Dendritic cell treated with granulocyte-macrophage colony-stimulating factor and Interleukin-4, amounts not matched to agents 40 ng/mL and 50 ng/mL, for 4 days (primary cell): ENCODE measurements at regions not wholly inside any gene's neighbourhood (a gene's known extent, or its start where the extent isn't known, plus 50 kb on each side); places are given as distances from the start of the nearest gene placed in this dataset.

Experiments used
- H3K27ac Mint-ChIP-seq: one replicate; pipeline ENCODE4 v1.8.0; 2022; ENCODE audit warnings: mild to moderate bottlenecking, mixed read lengths
- H3K27me3 Mint-ChIP-seq: one replicate; pipeline ENCODE4 v1.8.0; 2022; ENCODE audit warnings: mild to moderate bottlenecking, mixed read lengths
- H3K36me3 Mint-ChIP-seq: one replicate; pipeline ENCODE4 v1.8.0; 2022; ENCODE audit warnings: low read depth, mixed read lengths
- H3K4me1 Mint-ChIP-seq: one replicate; pipeline ENCODE4 v1.8.0; 2022; ENCODE audit warnings: low read depth, mixed read lengths
- H3K4me3 Mint-ChIP-seq: one replicate; pipeline ENCODE4 v1.8.0; 2022; ENCODE audit warnings: mild to moderate bottlenecking, moderate library complexity, mixed read lengths
- H3K9me3 Mint-ChIP-seq: one replicate; pipeline ENCODE4 v1.8.0; 2022; ENCODE audit warnings: mixed read lengths
- intact Hi-C: fragments of 100-400 bp; cut with micrococcal nuclease; formaldehyde crosslinking; loops from one replicate; pipeline ENCODE4 v1.15.0; 2022

- Mint-ChIP-seq H3K9me3 (no peaks in the 10 kb centered on the region), H3K27ac (no peak overlapping the region), H3K27me3 (peaks cover 2% of the 10 kb centered on the region), H3K4me3 (no peak overlapping the region), H3K4me1 (no peaks in the 10 kb centered on the region), H3K36me3 (no peaks in the 10 kb centered on the region)
- intact Hi-C loops, result no loop called here
Observed at GRCh38 chr20:39849171-39849570, 839.9 kb downstream of the MAFB start.

- H3K9me3 Mint-ChIP-seq, result no peaks in the 10 kb centered on the region
- no peak overlapping the region for H3K27ac Mint-ChIP-seq
- intact Hi-C loops, result no loop called here
- no peak overlapping the region for H3K4me3 Mint-ChIP-seq
- H3K27me3 Mint-ChIP-seq, result no peaks in the 10 kb centered on the region
- no peaks in the 10 kb centered on the region for H3K36me3 Mint-ChIP-seq
- no peaks in the 10 kb centered on the region for H3K4me1 Mint-ChIP-seq
Observed at GRCh38 chr20:39839399-39840119, 849.5 kb downstream of the MAFB start.

- Mint-ChIP-seq H3K9me3 (no peaks in the 10 kb centered on the region), H3K27ac (no peak overlapping the region), H3K27me3 (no peaks in the 10 kb centered on the region), H3K36me3 (no peaks in the 10 kb centered on the region), H3K4me1 (no peaks in the 10 kb centered on the region), H3K4me3 (no peak overlapping the region)
- intact Hi-C loops, result no loop called here
Observed at GRCh38 chr20:39837561-39837960, 851.5 kb downstream of the MAFB start.

GRCh38 chr20:39835130-39835842 lies 853.8 kb downstream of the MAFB start:
- intact Hi-C loops, result no loop called here
- Mint-ChIP-seq H3K4me3 (no peak overlapping the region), H3K4me1 (no peaks in the 10 kb centered on the region), H3K9me3 (no peaks in the 10 kb centered on the region), H3K36me3 (no peaks in the 10 kb centered on the region), H3K27ac (no peak overlapping the region), H3K27me3 (no peaks in the 10 kb centered on the region)

GRCh38 chr20:39830903-39831302 lies 858.1 kb downstream of the MAFB start:
- intact Hi-C loops, result no loop called here
- H3K9me3 Mint-ChIP-seq, result no peaks in the 10 kb centered on the region
- H3K4me1 Mint-ChIP-seq, result no peaks in the 10 kb centered on the region
- peaks cover 1% of the 10 kb centered on the region for H3K27me3 Mint-ChIP-seq
- no peaks in the 10 kb centered on the region for H3K36me3 Mint-ChIP-seq
- no peak overlapping the region for H3K27ac Mint-ChIP-seq
- no peak overlapping the region for H3K4me3 Mint-ChIP-seq

GRCh38 chr20:39829661-39830060 lies 859.4 kb downstream of the MAFB start:
- Mint-ChIP-seq H3K27me3 (peaks cover 1% of the 10 kb centered on the region), H3K27ac (no peak overlapping the region), H3K9me3 (no peaks in the 10 kb centered on the region), H3K36me3 (no peaks in the 10 kb centered on the region), H3K4me1 (no peaks in the 10 kb centered on the region), H3K4me3 (no peak overlapping the region)
- intact Hi-C loops, result no loop called here

- intact Hi-C loops, result no loop called here
- Mint-ChIP-seq H3K36me3 (no peaks in the 10 kb centered on the region), H3K27me3 (peaks cover 1% of the 10 kb centered on the region), H3K27ac (no peak overlapping the region), H3K4me1 (no peaks in the 10 kb centered on the region), H3K4me3 (no peak overlapping the region), H3K9me3 (no peaks in the 10 kb centered on the region)
Observed at GRCh38 chr20:39829256-39829655, 859.8 kb downstream of the MAFB start.

GRCh38 chr20:39825950-39826349 lies 863.1 kb downstream of the MAFB start:
- Mint-ChIP-seq H3K4me3 (no peak overlapping the region), H3K4me1 (no peaks in the 10 kb centered on the region), H3K9me3 (no peaks in the 10 kb centered on the region), H3K27ac (no peak overlapping the region), H3K27me3 (peaks cover 1% of the 10 kb centered on the region), H3K36me3 (no peaks in the 10 kb centered on the region)
- intact Hi-C loops, result no loop called here

GRCh38 chr20:39825524-39825923 lies 863.4 kb downstream of the DHX35 start:
- no peaks in the 10 kb centered on the region for H3K9me3 Mint-ChIP-seq
- H3K36me3 Mint-ChIP-seq, result no peaks in the 10 kb centered on the region
- no peaks in the 10 kb centered on the region for H3K4me1 Mint-ChIP-seq
- H3K4me3 Mint-ChIP-seq, result no peak overlapping the region
- H3K27me3 Mint-ChIP-seq, result peaks cover 1% of the 10 kb centered on the region
- intact Hi-C loops, result no loop called here
- no peak overlapping the region for H3K27ac Mint-ChIP-seq

GRCh38 chr20:39823224-39823623 lies 861.1 kb downstream of the DHX35 start:
- Mint-ChIP-seq H3K27me3 (no peaks in the 10 kb centered on the region), H3K9me3 (no peaks in the 10 kb centered on the region), H3K4me1 (no peaks in the 10 kb centered on the region), H3K4me3 (no peak overlapping the region), H3K36me3 (no peaks in the 10 kb centered on the region), H3K27ac (no peak overlapping the region)
- intact Hi-C loops, result no loop called here

GRCh38 chr20:39822667-39823066 lies 860.5 kb downstream of the DHX35 start:
- H3K4me1 Mint-ChIP-seq, result no peaks in the 10 kb centered on the region
- H3K36me3 Mint-ChIP-seq, result no peaks in the 10 kb centered on the region

GRCh38 chr20:39813190-39813829 lies 851.2 kb downstream of the DHX35 start:
- Mint-ChIP-seq H3K27ac (no peak overlapping the region), H3K4me3 (no peak overlapping the region), H3K36me3 (no peaks in the 10 kb centered on the region), H3K4me1 (no peaks in the 10 kb centered on the region), H3K27me3 (no peaks in the 10 kb centered on the region), H3K9me3 (no peaks in the 10 kb centered on the region)
- intact Hi-C loops, result no loop called here

More at GRCh38 chr20:39822667-39823066, 860.5 kb downstream of the DHX35 start:
- no peaks in the 10 kb centered on the region for H3K9me3 Mint-ChIP-seq
- no peaks in the 10 kb centered on the region for H3K27me3 Mint-ChIP-seq
- no peak overlapping the region for H3K4me3 Mint-ChIP-seq
- H3K27ac Mint-ChIP-seq, result no peak overlapping the region
- intact Hi-C loops, result no loop called here

- no peaks in the 10 kb centered on the region for H3K27me3 Mint-ChIP-seq
- no peaks in the 10 kb centered on the region for H3K4me1 Mint-ChIP-seq
- H3K9me3 Mint-ChIP-seq, result no peaks in the 10 kb centered on the region
- H3K27ac Mint-ChIP-seq, result no peak overlapping the region
- intact Hi-C loops, result no loop called here
- H3K4me3 Mint-ChIP-seq, result no peak overlapping the region
- H3K36me3 Mint-ChIP-seq, result no peaks in the 10 kb centered on the region
Observed at GRCh38 chr20:39812116-39812515, 850.0 kb downstream of the DHX35 start.

- H3K36me3 Mint-ChIP-seq, result no peaks in the 10 kb centered on the region
- H3K4me1 Mint-ChIP-seq, result no peaks in the 10 kb centered on the region
- no peaks in the 10 kb centered on the region for H3K9me3 Mint-ChIP-seq
- no peaks in the 10 kb centered on the region for H3K27me3 Mint-ChIP-seq
- no peak overlapping the region for H3K4me3 Mint-ChIP-seq
- no peak overlapping the region for H3K27ac Mint-ChIP-seq
- intact Hi-C loops, result no loop called here
Observed at GRCh38 chr20:39810309-39810708, 848.2 kb downstream of the DHX35 start.
